BLaER1 (cell line): ENCODE measurements at regions not wholly inside any gene's neighbourhood (a gene's known extent, or its start where the extent isn't known, plus 50 kb on each side); places are given as distances from the start of the nearest gene placed in this dataset.

Source experiments
- H3K27ac ChIP-seq: shearing (Covaris generic); formaldehyde crosslinking; 2 replicates; pipeline ENCODE4 v1.8.1; 2022
- H3K27me3 ChIP-seq: shearing (Covaris generic); formaldehyde crosslinking; 2 replicates; pipeline ENCODE4 v1.8.1; 2022
- H3K36me3 ChIP-seq: shearing (Covaris generic); formaldehyde crosslinking; 2 replicates; pipeline ENCODE4 v1.8.1; 2022
- H3K4me1 ChIP-seq: shearing (Covaris generic); formaldehyde crosslinking; 2 replicates; pipeline ENCODE4 v1.8.1; 2022
- H3K4me2 ChIP-seq: shearing (Covaris generic); formaldehyde crosslinking; 2 replicates; pipeline ENCODE4 v1.8.1; 2022
- H3K4me3 ChIP-seq: shearing (Covaris generic); formaldehyde crosslinking; 2 replicates; pipeline ENCODE4 v1.8.1; 2022
- H3K9ac ChIP-seq: shearing (Covaris generic); formaldehyde crosslinking; 2 replicates; pipeline ENCODE4 v1.8.1; 2022
- H3K9me3 ChIP-seq: shearing (Covaris generic); formaldehyde crosslinking; 2 replicates; pipeline ENCODE4 v1.8.1; 2022
- H4K20me1 ChIP-seq: shearing (Covaris generic); formaldehyde crosslinking; 2 replicates; pipeline ENCODE4 v1.8.1; 2022
- Cebpa-rat ChIP-seq: shearing (Covaris generic); IDR thresholded peaks from 2 replicates; pipeline ENCODE4 v1.8.1; 2022

- Histone ChIP-seq H3K4me3 (no peak overlapping the region), H3K9me3 (peaks cover 13% of the 10 kb centered on the region), H4K20me1 (no peaks in the 10 kb centered on the region), H3K36me3 (no peaks in the 10 kb centered on the region), H3K4me2 (no peak overlapping the region), H3K9ac (no peak overlapping the region), H3K4me1 (no peaks in the 10 kb centered on the region), H3K27me3 (no peaks in the 10 kb centered on the region), H3K27ac (no peak overlapping the region)
- no peak for TF ChIP-seq Cebpa-rat
Measured at GRCh38 chr18:54100920-54101470, 123.5 kb downstream of the MBD2 start.

- TF ChIP-seq Cebpa-rat = no peak
- Histone ChIP-seq H3K27ac (no peak overlapping the region), H3K9me3 (peaks cover 13% of the 10 kb centered on the region), H3K27me3 (no peaks in the 10 kb centered on the region), H3K36me3 (no peaks in the 10 kb centered on the region), H4K20me1 (no peaks in the 10 kb centered on the region), H3K4me2 (no peak overlapping the region), H3K4me3 (no peak overlapping the region), H3K4me1 (no peaks in the 10 kb centered on the region), H3K9ac (no peak overlapping the region)
Measured at GRCh38 chr18:54100466-54100865, 124.0 kb downstream of the MBD2 start.

GRCh38 chr18:54094474-54094873 lies 130.0 kb downstream of the MBD2 start:
- Histone ChIP-seq H3K36me3 (no peaks in the 10 kb centered on the region), H3K4me1 (no peaks in the 10 kb centered on the region), H4K20me1 (no peaks in the 10 kb centered on the region), H3K27me3 (no peaks in the 10 kb centered on the region), H3K9me3 (peaks cover 8% of the 10 kb centered on the region), H3K9ac (no peak overlapping the region), H3K4me2 (no peak overlapping the region), H3K4me3 (no peak overlapping the region), H3K27ac (no peak overlapping the region)
- no peak for TF ChIP-seq Cebpa-rat

- no peaks in the 10 kb centered on the region for H3K36me3 ChIP-seq
- no peak overlapping the region for H3K4me2 ChIP-seq
- no peaks in the 10 kb centered on the region for H3K9me3 ChIP-seq
- no peak overlapping the region for H3K4me3 ChIP-seq
- H3K4me1 ChIP-seq = peaks cover 15% of the 10 kb centered on the region
- TF ChIP-seq Cebpa-rat = no peak
- H4K20me1 ChIP-seq = no peaks in the 10 kb centered on the region
- no peak overlapping the region for H3K27ac ChIP-seq
- H3K9ac ChIP-seq = no peak overlapping the region
- H3K27me3 ChIP-seq = no peaks in the 10 kb centered on the region
Measured at GRCh38 chr18:54090856-54091255, 133.6 kb downstream of the MBD2 start.

DNA sequence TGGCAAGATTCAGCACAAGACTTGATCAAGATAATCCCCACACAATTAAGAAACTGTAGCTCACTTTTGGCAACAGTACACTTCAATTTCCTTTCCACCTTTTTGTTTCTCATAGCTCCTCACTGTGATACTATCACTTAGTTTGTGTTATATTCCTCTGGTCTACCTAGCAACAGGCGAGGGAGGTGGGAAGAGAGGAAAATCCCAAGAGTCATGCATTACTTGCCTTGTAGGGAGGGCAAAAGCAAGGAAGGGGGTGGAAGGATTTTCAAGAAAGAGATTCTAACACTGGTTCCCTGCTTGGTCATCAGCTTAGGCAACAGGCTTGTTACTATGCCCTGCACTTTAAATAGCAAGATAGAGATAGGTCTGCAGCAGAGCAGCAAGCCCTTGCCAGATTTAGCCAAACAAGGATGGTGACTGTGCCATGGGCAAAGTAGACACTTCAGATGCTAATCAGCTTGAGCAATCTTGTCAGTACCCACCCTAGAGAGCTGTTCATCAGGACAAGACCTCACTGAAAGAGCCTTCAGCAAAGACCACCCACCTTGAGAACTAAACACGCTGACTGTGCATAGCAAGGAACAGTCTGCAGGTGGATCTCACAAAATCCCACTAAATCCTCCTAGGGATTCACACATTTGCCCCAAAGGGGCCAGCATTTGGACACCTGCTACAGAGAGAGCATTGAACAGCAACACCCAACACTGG lies 134.6 kb downstream of the MBD2 start:
- Histone ChIP-seq H4K20me1 (no peaks in the 10 kb centered on the region), H3K4me1 (peaks cover 20% of the 10 kb centered on the region), H3K4me3 (no peak overlapping the region), H3K27me3 (no peaks in the 10 kb centered on the region), H3K27ac (no peak overlapping the region), H3K9ac (no peak overlapping the region), H3K36me3 (no peaks in the 10 kb centered on the region), H3K4me2 (no peak overlapping the region), H3K9me3 (peaks cover 2% of the 10 kb centered on the region; the same call in 1 of the 2 replicates)
- no peak for TF ChIP-seq Cebpa-rat

GRCh38 chr18:54086863-54087262 lies 137.6 kb downstream of the MBD2 start:
- no peak overlapping the region for H3K9ac ChIP-seq
- no peak overlapping the region for H3K4me3 ChIP-seq
- no peaks in the 10 kb centered on the region for H3K36me3 ChIP-seq
- H3K4me2 ChIP-seq = peak overlapping the region; percentile 61
- H3K9me3 ChIP-seq = peaks cover 33% of the 10 kb centered on the region
- peaks cover 20% of the 10 kb centered on the region for H3K4me1 ChIP-seq
- H3K27me3 ChIP-seq = no peaks in the 10 kb centered on the region
- no peak for TF ChIP-seq Cebpa-rat
- no peak overlapping the region for H3K27ac ChIP-seq
- H4K20me1 ChIP-seq = no peaks in the 10 kb centered on the region

GRCh38 chr18:54086046-54086802 lies 138.2 kb downstream of the MBD2 start:
- Histone ChIP-seq H3K4me3 (no peak overlapping the region), H3K36me3 (no peaks in the 10 kb centered on the region), H3K27ac (no peak overlapping the region), H3K9ac (no peak overlapping the region), H4K20me1 (no peaks in the 10 kb centered on the region), H3K9me3 (peaks cover 38% of the 10 kb centered on the region), H3K4me2 (peak overlapping the region; percentile 61), H3K27me3 (no peaks in the 10 kb centered on the region), H3K4me1 (peaks cover 20% of the 10 kb centered on the region)
- TF ChIP-seq Cebpa-rat = peak; percentile 61; the same call in 1 of the 2 replicates

DNA sequence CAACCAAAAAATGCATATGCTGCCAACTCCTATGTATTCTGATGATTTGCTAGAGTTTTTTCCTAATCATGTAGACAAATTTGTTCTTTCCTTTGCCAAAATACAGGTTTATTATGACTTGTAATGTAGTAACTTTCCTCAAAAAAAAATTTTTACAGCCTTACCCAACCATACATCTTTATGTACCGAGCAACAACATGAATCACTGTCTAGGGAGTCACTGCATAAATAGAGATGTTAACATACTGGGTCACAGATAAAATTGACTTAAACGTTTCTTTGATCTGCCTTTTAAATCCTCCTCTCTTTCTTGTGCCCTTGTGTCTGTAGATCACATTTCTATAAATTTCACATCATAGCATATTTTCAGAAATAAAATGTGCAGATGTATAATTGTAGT lies 143.6 kb downstream of the MBD2 start:
- peaks cover 38% of the 10 kb centered on the region for H3K9me3 ChIP-seq
- H3K4me1 ChIP-seq = peaks cover 6% of the 10 kb centered on the region
- H3K9ac ChIP-seq = no peak overlapping the region
- H3K27ac ChIP-seq = no peak overlapping the region
- H3K4me2 ChIP-seq = no peak overlapping the region
- H3K27me3 ChIP-seq = no peaks in the 10 kb centered on the region
- no peak overlapping the region for H3K4me3 ChIP-seq
- no peak for TF ChIP-seq Cebpa-rat
- no peaks in the 10 kb centered on the region for H3K36me3 ChIP-seq
- H4K20me1 ChIP-seq = no peaks in the 10 kb centered on the region

GRCh38 chr18:54076166-54076565 lies 148.3 kb downstream of the MBD2 start:
- H3K9ac ChIP-seq = no peak overlapping the region
- no peak overlapping the region for H3K27ac ChIP-seq
- no peak overlapping the region for H3K4me2 ChIP-seq
- no peaks in the 10 kb centered on the region for H3K27me3 ChIP-seq
- no peaks in the 10 kb centered on the region for H3K36me3 ChIP-seq
- H3K4me3 ChIP-seq = no peak overlapping the region
- no peaks in the 10 kb centered on the region for H3K9me3 ChIP-seq
- TF ChIP-seq Cebpa-rat = no peak
- H4K20me1 ChIP-seq = no peaks in the 10 kb centered on the region
- no peaks in the 10 kb centered on the region for H3K4me1 ChIP-seq

GRCh38 chr18:54075689-54076088 lies 148.8 kb downstream of the MBD2 start:
- H3K27ac ChIP-seq = no peak overlapping the region
- H3K4me2 ChIP-seq = no peak overlapping the region
- H4K20me1 ChIP-seq = no peaks in the 10 kb centered on the region
- no peak overlapping the region for H3K9ac ChIP-seq
- no peaks in the 10 kb centered on the region for H3K27me3 ChIP-seq
- no peaks in the 10 kb centered on the region for H3K4me1 ChIP-seq
- no peaks in the 10 kb centered on the region for H3K36me3 ChIP-seq
- H3K9me3 ChIP-seq = no peaks in the 10 kb centered on the region
- no peak for TF ChIP-seq Cebpa-rat
- no peak overlapping the region for H3K4me3 ChIP-seq
